Epidermal melanocyte (primary cell): ENCODE measurements at regions not wholly inside any gene's neighbourhood (a gene's known extent, or its start where the extent isn't known, plus 50 kb on each side); places are given as distances from the start of the nearest gene placed in this dataset.

Experiments used
- DNase-seq: peaks from one replicate; pipeline ENCODE4 v3.0.0; 2011; ENCODE audit warnings: low spot score; ENCODE audit not compliant: insufficient read length

DNA sequence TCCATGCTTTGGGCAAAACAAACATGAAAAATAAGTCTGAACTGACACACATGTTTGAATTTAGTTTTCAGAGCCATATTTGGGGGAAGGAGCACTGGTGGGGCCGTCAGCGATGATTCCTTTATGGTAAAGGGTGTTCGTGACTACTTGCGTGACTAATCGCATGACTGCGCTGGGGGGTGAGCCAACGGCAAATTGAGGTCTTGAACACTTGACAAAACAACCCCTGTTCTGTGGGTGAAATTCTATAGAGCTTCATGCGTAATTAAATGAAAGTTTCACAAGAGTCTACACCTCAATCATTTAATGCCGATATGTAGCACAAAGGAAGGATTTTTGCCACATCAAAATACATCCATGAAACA lies 127.5 kb upstream of the CYP1B1 start:
- DNase-seq: no peak

DNA sequence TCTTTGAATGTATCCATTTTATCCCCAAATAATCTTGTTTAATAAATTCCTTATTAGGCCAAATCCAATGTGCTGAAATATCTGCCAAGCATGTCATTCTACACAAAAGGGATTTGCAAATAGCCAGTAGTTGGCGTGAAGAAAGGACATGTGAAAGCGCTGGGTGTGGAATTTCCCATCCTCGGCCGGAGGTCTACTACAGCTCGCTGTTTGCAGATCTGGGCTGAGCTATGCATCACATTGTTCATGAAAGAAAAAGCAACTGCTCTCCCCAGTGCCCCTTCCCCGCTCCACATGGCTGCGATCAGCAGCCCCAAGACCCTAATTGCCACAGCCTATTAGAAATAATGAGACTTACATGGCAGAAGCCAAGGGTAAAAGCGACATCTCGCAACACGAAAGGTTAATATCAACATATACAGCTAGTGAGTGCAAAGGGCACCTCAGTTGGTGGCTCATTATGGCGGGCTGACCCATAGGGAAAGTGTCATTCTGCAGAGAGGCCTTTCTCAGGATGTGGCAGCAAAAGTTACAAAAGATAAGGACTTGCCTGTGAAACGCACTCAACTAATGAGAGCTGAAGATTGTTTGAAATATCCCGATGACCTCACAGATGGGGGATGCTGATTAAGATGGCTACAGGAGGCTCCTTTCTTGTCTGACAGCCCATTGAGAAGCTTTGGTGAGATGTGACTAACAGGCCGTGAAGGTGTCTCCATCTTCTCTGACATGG lies 126.9 kb upstream of the CYP1B1 start:
- DNase-seq: no peak

DNA sequence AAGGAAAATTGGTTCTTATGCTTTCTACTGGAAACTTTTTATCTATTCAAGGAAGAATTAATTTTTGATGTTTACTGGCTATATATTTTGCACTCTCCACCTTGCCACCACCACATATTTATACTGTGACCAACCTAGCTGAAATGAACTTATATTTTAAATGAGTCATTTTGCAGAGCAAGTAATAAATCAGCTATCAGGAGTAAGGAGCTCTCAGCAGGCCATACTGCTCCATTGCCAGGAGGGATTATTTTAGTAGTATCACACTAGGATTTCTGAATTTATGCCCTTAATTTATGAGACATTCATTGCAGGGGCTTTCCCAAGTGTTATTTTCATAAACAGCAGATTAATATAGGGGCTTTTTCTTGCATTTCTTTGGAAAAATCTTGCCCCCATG lies 125.8 kb upstream of the CYP1B1 start:
- no peak for DNase-seq

DNA sequence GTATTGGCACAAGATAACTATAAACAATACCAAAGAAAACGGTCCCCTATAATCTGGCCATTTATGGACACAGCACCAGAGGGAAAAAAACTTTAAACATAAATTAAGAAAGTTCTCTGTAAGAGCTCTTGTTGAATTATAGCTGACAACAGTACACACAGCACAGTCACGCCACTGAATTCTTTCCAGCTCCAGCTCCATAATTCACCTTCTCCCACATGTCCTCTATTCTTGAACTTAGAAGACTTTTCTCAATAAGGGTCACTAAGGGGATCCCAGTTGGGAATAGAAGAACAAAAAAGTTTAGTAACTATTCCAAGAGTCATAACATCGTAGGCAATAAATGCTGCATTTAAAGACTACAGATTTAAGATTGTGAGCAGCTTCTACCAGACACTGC lies 124.6 kb upstream of the CYP1B1 start:
- DNase-seq: no peak

DNA sequence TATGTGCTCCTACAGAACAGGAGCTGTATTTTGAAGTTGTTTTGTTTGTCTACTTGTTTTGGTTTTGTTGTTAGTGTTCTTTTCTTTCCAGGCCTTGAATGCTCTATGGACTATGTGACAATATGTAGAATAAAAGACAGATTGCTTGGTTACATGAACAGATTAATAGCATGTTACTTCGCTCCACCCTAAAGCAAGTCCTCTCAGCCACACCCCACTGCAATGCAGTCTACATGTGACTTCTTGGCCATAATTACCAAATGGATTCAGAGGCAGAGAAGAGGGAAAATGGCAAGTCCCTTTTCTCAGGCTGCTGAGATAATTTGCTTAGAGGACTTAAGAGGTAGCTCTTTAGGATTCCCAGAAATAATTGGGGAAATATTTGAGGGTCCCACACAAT lies 123.2 kb upstream of the CYP1B1 start:
- no peak for DNase-seq

DNA sequence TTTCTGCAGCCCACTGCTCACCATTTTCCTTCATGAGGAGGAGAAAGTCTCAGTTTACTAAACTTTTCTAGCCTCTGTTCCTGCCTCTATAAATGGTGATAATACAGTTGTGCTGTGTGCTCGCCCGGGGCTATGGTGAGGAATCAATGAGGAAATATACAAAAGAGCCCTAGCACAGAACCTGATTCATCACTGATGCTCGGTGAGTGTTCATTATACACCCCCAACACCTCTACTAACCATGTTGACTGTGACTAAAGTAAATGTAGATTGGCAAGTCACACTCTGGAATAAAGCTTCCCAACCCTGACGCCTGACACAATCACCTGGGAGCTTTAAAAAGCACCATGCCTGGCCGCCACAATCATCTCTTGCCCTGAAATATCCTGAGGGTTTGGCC lies 118.8 kb upstream of the CYP1B1 start:
- DNase-seq: no peak

DNA sequence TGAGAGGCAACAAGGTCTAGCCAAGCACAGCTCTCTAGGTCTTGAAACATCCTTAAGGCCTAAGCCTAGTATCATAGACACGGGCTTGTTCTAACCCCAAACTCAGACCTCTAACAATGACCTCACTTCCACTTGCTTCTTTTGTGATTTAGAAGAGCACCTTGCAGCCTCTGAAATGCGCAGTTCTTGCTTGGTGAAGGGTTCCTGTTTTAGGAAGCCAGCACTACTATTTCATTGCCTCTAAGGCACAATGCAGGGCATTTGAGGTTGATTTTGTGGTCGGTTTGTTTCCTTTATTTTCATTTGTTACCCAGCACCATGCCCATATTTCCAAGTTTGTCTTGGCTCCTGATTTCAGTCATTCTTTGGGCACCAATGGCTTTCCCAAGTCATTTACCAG lies 117.0 kb upstream of the CYP1B1 start:
- DNase-seq: no peak

DNA sequence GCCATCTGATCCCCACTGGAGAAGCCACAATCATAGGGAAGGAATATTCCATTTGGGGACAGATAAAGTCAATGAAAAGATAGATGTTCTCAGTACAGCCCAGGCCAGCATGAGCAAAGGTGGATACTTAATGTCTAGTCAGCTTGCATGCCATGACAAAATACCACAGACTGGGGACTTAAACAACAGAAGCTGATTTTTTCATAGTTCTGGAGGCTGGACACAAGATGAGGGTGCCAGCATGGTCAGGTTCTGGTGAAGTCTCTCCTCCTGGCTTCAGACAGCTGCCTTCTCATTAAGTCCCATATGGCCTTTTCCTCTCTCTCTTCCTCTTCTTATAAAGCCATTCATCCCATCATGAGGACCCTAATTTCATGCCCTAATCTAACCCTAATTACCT lies 116.1 kb upstream of the CYP1B1 start:
- no peak for DNase-seq

DNA sequence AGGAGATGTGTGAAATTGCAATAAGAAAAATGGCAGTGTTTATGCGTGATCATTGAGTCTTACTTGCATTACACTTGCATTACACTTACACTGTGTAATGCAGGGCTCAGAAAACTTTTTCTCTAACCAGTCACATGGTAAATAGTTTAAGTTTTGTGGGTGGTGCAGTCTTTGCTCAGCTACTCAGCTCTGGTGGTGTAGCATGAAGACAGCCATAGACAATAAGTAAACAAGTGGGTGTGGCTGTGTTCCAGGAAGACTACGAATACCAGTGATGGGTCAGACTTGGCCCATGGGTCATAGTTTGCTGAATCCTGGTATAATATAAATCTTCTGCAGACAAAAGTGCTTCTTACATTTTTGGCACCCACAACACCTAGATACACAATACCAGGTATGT lies 115.6 kb upstream of the CYP1B1 start:
- no peak for DNase-seq

DNA sequence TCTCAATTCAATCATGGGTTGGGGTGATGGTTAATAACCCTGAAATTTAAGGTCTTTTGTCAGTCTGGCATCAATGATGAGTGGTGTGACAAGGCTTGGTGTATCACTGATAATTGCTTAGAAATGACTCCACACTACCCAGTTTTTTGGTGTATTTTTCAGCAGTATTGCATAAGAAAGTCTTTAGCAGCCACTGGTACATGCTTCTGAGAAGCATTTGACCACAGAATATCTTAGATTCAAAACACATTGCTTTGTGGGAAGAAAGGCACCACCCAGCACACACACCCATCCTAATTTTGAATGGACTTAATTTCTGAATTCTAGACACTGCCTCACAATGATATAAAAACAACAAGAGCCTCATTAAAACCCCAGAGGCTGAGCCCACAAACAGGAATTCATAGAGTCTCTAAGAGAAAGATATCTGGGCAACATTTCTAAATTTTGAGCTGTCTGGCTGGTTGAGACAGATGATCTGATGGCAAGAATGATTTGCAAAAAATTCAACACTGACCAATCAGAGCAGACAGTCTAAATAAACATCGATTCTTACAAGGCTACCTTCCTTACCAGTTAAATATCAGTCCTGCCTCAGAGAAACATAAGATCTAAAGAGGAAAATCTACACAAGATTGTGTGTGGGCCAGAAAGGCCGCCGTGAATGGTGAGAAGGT lies 114.7 kb upstream of the CYP1B1 start:
- DNase-seq: peak; percentile 43

DNA sequence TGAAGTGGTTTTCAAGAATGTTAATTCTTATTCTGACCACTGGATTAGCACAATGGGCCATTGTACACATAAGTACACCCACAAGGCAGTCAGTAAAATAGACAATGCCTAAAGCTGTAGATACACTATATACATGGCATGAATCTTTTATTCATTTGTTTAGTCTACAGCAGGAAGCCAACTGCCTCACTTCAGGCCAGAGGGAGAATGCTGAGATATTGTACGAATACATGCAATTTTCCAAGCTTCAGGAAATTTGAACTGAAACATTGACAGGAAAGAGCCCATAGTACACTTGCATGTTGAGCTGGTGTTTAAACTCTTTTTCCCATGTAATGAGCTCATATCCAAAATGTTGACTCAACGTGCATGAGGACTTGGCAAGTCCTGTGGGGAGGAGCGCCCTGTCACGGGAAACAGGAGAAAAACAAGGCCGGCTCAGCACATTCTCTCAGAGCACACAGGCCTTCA lies 111.6 kb upstream of the CYP1B1 start:
- no peak for DNase-seq

DNA sequence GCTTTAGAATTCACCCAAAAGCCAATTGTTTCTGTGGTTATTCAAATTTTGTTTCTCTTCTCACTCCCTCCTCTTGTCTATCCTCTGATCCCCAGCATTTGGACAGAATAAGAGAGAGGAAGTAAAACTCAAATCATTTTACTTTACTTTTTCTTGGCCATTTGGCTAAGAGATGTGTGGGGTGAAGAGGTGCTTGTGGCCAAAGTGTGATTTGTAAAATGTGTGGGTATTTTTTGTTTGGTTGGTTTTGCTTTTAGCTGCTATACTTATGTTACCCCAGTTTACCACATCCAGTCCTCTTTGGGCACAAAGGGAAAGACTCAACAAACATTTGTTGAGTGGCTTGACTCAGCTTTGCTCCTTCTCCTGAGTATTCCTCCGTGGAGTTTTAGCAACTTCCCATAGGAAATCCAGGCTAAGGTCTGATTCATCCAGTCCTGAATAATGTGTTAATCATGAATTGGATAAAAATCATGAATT lies 109.1 kb upstream of the CYP1B1 start:
- DNase-seq: no peak

DNA sequence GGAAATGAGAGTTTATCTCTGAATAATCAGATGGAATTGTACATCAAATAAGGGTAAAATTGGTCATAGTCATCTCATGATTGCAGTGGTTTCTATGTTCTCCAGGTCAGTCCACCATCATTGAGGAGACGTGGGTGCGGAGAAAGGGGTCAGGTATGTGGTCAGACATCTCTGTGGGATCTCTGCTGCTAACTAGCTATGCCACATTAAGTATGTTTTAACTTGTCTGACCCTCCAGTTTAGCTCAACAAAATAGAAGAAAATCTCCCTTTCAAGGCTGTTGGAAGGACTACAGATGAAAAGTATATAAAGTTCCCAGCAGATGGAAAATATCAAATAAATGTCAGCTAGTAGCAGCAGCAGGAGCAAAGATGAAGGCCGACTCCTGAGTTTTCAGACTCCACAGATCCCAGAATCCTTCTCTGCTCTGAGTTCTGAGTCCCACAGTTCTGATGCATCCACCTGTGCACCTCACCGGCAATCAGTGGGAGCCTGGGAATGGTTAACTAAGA lies 106.6 kb upstream of the CYP1B1 start:
- no peak for DNase-seq

DNA sequence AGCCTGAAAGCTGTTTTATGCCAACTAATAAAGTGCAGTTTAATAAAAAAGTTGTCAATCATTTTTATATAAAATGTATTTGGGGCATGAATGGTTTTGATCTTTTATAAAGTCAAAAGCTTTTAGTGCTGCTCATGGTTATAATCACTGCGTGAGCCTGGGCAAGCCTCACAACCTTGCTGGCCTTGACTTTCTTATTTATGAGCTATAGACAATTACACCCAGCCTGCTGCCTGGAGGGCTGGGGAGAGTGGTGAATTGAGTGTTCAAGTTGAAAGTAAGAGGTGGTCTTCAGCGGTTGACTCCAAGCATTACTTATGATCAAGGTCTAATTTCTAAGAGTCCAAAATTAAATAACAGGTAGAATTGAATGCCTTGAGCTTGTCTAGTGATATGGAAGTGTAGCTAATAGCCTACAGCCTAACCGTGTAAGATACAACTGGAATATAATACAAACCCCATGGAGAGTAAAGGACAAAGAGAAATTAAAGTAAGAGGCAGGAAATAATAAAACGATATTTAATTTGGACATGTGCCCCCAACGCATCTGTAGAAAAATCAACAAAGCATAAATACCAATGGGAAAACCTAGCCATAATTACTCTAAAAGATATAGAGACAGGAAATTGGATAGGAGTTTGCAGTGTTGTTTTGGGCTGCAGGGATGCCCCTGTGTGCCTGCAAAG lies 106.0 kb upstream of the CYP1B1 start:
- no peak for DNase-seq

DNA sequence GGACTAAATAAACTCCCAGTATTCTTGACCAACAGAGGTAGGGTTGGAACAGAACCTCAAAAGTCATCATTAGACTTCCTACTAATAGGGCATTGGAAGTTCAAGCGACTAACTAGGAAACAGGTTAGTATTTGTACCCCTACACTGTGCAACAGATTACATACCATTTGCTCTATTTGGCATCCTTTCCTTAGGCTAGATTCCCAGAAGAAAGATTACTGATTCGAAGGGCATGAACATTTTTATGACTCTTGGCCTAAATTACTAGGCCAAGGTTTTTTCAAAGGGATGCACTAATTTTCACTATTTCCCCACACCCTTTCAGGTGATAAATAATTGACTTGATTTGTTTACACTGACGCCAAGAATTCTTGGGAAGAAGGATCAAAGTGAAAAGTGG lies 104.8 kb upstream of the CYP1B1 start:
- no peak for DNase-seq

DNA sequence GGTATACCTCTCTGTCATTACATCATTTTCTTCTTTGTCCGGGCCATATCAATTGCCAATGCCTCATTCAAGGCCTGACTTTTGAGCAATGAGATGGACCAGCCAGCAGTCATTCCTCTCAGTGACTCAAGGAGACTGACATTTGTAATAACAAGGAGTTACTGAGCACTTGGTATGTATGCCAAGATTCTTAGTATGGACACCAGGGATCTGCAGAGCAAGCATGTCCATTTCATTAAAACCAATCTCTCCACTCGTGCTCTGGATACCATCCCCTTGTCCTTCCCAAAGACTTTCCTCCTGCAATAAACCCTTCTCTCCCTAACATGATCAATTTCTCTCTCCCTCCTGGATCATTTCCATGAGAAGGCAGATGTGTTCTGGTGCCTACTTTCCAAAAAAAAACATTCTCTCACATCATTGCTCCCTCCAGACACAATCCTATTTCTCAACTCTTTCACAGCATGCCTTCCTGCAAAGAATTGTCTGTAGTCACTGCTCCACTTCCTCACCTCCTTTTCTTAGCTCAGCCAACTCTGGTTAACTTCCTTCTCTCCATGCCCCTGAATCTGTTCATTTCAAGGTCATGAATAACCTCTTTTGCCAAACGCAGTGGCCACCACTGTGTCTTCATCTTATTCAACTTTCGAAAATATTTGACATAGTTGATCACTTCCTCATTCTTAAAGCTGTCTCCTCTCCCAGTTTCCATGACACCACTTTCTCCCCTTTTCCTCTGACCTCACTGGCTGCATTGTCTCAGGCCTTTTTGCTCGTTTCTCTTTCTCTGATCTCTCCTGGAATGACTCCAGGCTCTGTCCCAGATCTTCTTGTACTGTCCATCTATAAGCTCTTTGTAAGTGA lies 102.8 kb upstream of the CYP1B1 start:
- DNase-seq: no peak

DNA sequence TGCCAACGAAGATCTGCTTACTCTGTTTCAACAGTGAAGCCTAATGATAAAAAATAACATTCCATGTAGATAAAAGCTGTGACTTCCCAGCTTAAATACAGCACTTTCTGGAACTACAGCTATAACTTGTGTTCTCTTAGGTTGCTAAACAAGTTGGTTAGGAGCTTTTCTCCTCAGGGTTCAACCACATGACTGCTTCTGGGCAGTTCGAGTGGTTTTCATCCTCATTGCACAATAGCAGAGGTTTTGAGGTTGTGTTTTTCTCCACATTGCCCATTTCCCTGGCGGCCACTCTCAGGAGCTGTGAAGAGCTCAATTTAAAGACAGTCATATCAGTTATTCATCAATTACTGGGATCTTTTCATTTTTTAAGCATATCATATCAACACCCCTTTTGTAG lies 102.2 kb upstream of the CYP1B1 start:
- no peak for DNase-seq

DNA sequence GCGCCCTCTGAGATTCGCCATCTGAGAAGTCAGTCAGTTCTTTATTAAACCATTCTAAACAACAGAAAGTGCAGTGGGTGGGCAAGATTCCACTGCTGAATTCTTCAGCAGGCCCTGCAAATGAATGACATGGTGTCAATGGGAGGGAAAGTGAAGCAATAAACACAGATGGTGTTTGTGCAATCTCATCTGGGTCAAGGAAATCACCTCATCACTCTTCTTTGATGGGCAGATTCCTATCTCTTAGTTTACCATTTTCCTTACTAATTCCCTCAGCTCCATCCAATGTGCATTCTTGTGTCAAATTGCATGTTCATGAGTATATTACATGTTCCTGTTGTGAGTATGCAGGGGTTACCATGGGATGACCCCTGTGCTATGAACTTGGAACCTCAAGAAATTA lies 100.7 kb upstream of the CYP1B1 start:
- DNase-seq: no peak

DNA sequence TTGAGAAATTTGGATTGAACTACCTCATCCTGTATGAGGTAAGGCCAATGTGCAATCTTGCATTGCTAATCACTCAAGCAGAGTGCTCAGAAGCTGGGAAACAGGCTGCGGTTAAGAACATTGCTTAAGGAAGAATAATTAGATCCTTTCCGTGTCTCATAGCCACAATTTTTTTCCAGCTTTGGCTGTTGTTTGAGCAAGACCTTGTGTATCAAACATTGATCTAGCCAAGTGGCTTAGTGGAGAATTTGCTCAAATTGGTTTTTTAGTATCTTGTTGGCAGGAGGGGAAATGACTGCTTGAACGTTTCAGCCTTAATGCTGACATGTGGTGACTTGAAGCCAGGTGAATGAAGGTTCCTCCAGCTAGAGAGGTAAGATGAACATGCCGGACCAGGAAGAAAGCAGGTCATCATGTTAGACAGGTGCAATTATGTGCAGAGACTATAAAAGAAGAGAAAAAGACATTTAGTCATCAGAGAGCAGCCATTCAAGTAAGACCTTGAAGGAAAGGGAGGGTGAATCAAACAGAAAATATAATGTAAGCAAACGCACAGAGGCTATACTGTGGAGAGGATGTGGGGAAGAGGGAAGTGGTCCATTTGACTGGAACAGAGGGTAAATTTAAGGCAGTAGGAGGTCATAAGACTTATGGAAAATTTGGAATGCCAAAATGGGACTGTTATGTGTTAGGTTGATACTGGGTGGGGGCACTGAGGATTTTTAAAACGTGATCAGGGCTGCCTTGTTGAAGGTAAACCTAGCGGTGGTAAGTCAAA lies 98.9 kb upstream of the CYP1B1 start:
- no peak for DNase-seq

DNA sequence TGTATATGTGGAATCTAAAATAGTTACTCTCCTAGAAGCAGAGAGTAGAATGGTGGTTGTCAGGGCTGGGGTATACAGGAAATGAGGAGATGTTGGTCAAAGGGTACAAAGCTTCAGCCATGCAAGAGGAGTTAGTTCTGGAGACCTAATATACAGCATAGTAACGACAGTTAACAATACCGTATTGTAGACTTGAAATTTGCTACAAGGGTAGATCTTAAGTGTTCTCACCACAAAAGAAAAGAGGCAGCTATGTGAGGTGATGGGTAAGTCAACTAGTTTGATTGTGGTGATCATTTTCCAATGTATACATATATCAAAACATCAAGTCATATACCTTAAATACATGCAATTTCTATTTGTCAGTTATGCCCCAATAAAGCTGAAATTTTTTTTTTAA lies 98.2 kb upstream of the CYP1B1 start:
- DNase-seq: no peak

DNA sequence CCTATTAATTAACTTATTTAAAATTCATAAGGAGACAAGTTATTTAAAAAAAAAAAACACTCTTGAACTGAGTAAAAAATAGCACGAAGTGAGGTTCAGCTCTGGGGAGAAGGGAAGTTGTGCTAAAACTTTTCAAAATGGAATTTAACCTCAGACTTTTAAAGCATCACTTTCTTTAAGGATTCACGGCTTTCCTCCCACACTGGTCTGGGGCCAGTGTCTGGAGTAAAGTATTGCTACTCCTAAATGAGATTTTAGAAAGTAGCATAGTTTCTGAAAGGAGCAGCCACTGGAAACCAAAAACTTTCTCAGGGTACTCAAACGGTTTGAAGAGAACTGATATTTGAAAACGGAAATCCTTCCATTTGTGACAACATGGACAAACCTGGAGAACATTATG lies 97.7 kb upstream of the CYP1B1 start:
- no peak for DNase-seq
